ENCODE measurements at regions not wholly inside any gene's neighbourhood (a gene's known extent, or its start where the extent isn't known, plus 50 kb on each side); places are given as distances from the start of the nearest gene placed in this dataset.
"Not testable (repeated sequence)": the region's sequence is repeated elsewhere in the genome, so short reads cannot be mapped to it uniquely, and the experiment has no call there.

- DNase-seq (ENCODE audit: low read depth) = no peak
Measured at GRCh38 chr7:131961054-131961680, 404.7 kb upstream of the PODXL start.

GRCh38 chr7:131959106-131959812, 402.8 kb upstream of the PODXL start:
- no peak for DNase-seq (ENCODE audit: low read depth)

- DNase-seq (ENCODE audit: low read depth) = no peak
Measured at GRCh38 chr7:131957338-131958020, 401.1 kb upstream of the PODXL start.

GRCh38 chr7:131956864-131957263, 400.4 kb upstream of the PODXL start:
- no peak for DNase-seq (ENCODE audit: low read depth)

GRCh38 chr7:131955679-131956078, 399.3 kb upstream of the PODXL start:
- DNase-seq (ENCODE audit: low read depth) = no peak

- no peak for DNase-seq (ENCODE audit: low read depth)
Measured at GRCh38 chr7:131953184-131953583, 396.8 kb upstream of the PODXL start.

GRCh38 chr7:131952365-131952764, 395.9 kb upstream of the PODXL start:
- no peak for DNase-seq (ENCODE audit: low read depth)

- DNase-seq (ENCODE audit: low read depth) = no peak
Measured at GRCh38 chr7:131950758-131951157, 394.3 kb upstream of the PODXL start.

GRCh38 chr7:131949659-131950058, 393.2 kb upstream of the PODXL start:
- DNase-seq (ENCODE audit: low read depth) = no peak

GRCh38 chr7:131948434-131949053, 392.1 kb upstream of the PODXL start:
- no peak for DNase-seq (ENCODE audit: low read depth)

- no peak for DNase-seq (ENCODE audit: low read depth)
Measured at GRCh38 chr7:131947661-131948060, 391.2 kb upstream of the PODXL start.

- no peak for DNase-seq (ENCODE audit: low read depth)
Measured at GRCh38 chr7:131945957-131946544, 389.6 kb upstream of the PODXL start.

- no peak for DNase-seq (ENCODE audit: low read depth)
Measured at GRCh38 chr7:131945313-131945911, 389.0 kb upstream of the PODXL start.

GRCh38 chr7:131944556-131945069, 388.2 kb upstream of the PODXL start:
- DNase-seq (ENCODE audit: low read depth) = no peak

- no peak for DNase-seq (ENCODE audit: low read depth)
Measured at GRCh38 chr7:131943646-131944045, 387.2 kb upstream of the PODXL start.

GRCh38 chr7:131943211-131943610, 386.8 kb upstream of the PODXL start:
- DNase-seq (ENCODE audit: low read depth) = no peak

- no peak for DNase-seq (ENCODE audit: low read depth)
Measured at GRCh38 chr7:131942287-131943150, 386.1 kb upstream of the PODXL start.

- DNase-seq (ENCODE audit: low read depth) = no peak
Measured at GRCh38 chr7:131941291-131941690, 384.9 kb upstream of the PODXL start.

GRCh38 chr7:131940621-131941165, 384.3 kb upstream of the PODXL start:
- no peak for DNase-seq (ENCODE audit: low read depth)

GRCh38 chr7:131938788-131939187, 382.4 kb upstream of the PODXL start:
- not testable (repeated sequence) for DNase-seq (ENCODE audit: low read depth)

GRCh38 chr7:131937868-131938267, 381.4 kb upstream of the PODXL start:
- DNase-seq (ENCODE audit: low read depth) = no peak

Measured in stimulated activated CD8-positive, alpha-beta memory T cell treated with anti-CD3 and anti-CD28 coated beads, Interleukin-7, amount 100 ng/mL, for 24 hours (primary cell).